HCT116 (cell line): ENCODE measurements at regions not wholly inside any gene's neighbourhood (a gene's known extent, or its start where the extent isn't known, plus 50 kb on each side); places are given as distances from the start of the nearest gene placed in this dataset.

Experiments
- ATAC-seq: fragments of 200-7000 bp; cut with Tn5 transposase; 2 replicates; pipeline ENCODE4 v1.9.1; 2020; ENCODE audit warnings: mild to moderate bottlenecking, moderate library complexity
- BruUV-seq: library from RNA; stranded (reverse); fragments of 400-500 nt; replicated peaks from 2 replicates; lab custom pipeline; 2021; lab: Mats Ljungman, UMichigan
- CTCF ChIA-PET: fragments of 300-600 bp; sonication (Branson Sonifier 250); formaldehyde crosslinking; loops from one replicate; lab custom pipeline; 2021; ENCODE audit warnings: antibody characterized with exemption; lab: Charles Lee
- POLR2A ChIA-PET: fragments of 300-600, 350-600 bp; sonication (Branson Sonifier 250); formaldehyde crosslinking; loops from one replicate; lab custom pipeline; 2021; ENCODE audit warnings: antibody characterized with exemption; lab: Charles Lee
- RAD21 ChIA-PET, 2 experiments: fragments of 300-600 bp; sonication (Branson Sonifier 250); formaldehyde crosslinking; loops; one replicate each; lab custom pipeline; 2023; ENCODE audit warnings: low total read pairs in 2 of 2; ENCODE audit not compliant: uncharacterized antibody in 2 of 2, unreplicated experiment in 2 of 2, low non-redundant PET in 1 of 2; lab: Charles Lee
- DNase-seq: peaks from one replicate; pipeline ENCODE4 v3.0.0-alpha.2; 2010; ENCODE audit warnings: low read depth, low spot score
- H2AFZ ChIP-seq: fragments of 200-600 bp; shearing (Covaris generic), sonication (generic); 2 replicates; pipeline ENCODE4 v1.6.1; 2017; ENCODE audit warnings: low read depth, mixed run types, mixed read lengths, antibody characterized with exemption, low read length; ENCODE audit not compliant: poor library complexity, severe bottlenecking
- H3K27ac ChIP-seq: 2 replicates; pipeline ENCODE4 v1.5.1; 2012; ENCODE audit warnings: low read depth, low read length
- H3K27me3 ChIP-seq: fragments of 200-600 bp; sonication (generic); 2 replicates; pipeline ENCODE4 v1.6.1; 2016; ENCODE audit warnings: mixed run types, low read length, mixed read lengths; ENCODE audit not compliant: insufficient read depth
- H3K36me3 ChIP-seq, 2 experiments: fragments of 200-500 bp in 1 of 2; fragments of 200-600 bp in 1 of 2; sonication (Bioruptor generic) in 1 of 2; sonication (generic) in 1 of 2; 2 replicates each; pipeline versions ENCODE4 v1.5.1 to v1.6.1; 2014 to 2016; ENCODE audit warnings: low read length in 2 of 2, inconsistent platforms in 1 of 2, mixed read lengths in 1 of 2, mixed run types in 1 of 2; ENCODE audit not compliant: insufficient read depth in 2 of 2, control insufficient read depth in 1 of 2
- H3K4me1 ChIP-seq, 2 experiments: fragments of 200-600 bp in 1 of 2; sonication (generic) in 1 of 2; 2 replicates each; pipeline versions ENCODE4 v1.5.1 to v1.6.1; 2012 to 2017; ENCODE audit warnings: low read length in 2 of 2, inconsistent platforms in 1 of 2, mild to moderate bottlenecking in 1 of 2, mixed read lengths in 1 of 2, mixed run types in 1 of 2, moderate library complexity in 1 of 2; ENCODE audit not compliant: insufficient read depth in 2 of 2, control insufficient read depth in 1 of 2
- H3K4me2 ChIP-seq: fragments of 200-600 bp; sonication (generic); 2 replicates; pipeline ENCODE4 v1.6.1; 2017; ENCODE audit warnings: mixed run types, low read length, mixed read lengths
- H3K4me3 ChIP-seq, 2 experiments: fragments of 200-600 bp in 1 of 2; sonication (generic) in 1 of 2; replicated peaks in 1 of 2; 2 replicates each; pipeline ENCODE4 v1.5.1; 2011 to 2016; ENCODE audit warnings: low read length in 2 of 2, control low read depth in 1 of 2, low read depth in 1 of 2, mild to moderate bottlenecking in 1 of 2, mixed read lengths in 1 of 2, mixed run types in 1 of 2
- H3K79me2 ChIP-seq: fragments of 200-600 bp; sonication (generic); 2 replicates; pipeline ENCODE4 v1.6.1; 2017; ENCODE audit warnings: mild to moderate bottlenecking, mixed run types, low read length, moderate library complexity, mixed read lengths; ENCODE audit not compliant: insufficient read depth
- H3K9ac ChIP-seq: fragments of 200-600 bp; sonication (generic); 2 replicates; pipeline ENCODE4 v1.6.1; 2016; ENCODE audit warnings: low read length, mixed read lengths
- H3K9me2 ChIP-seq: fragments of 200-600 bp; sonication (generic), shearing (Covaris generic); 2 replicates; pipeline ENCODE4 v1.6.1; 2017; ENCODE audit warnings: mixed run types, mild to moderate bottlenecking, moderate library complexity; ENCODE audit not compliant: insufficient read depth
- H3K9me3 ChIP-seq, 2 experiments: fragments of 200-500 bp in 1 of 2; fragments of 200-600 bp in 1 of 2; sonication (Bioruptor generic) in 1 of 2; sonication (generic) in 1 of 2; 2 replicates each; pipeline ENCODE4 v1.6.1; 2014 to 2017; ENCODE audit warnings: low read length in 2 of 2, mixed read lengths in 2 of 2, inconsistent platforms in 1 of 2, low read depth in 1 of 2, mild to moderate bottlenecking in 1 of 2, mixed run types in 1 of 2, moderate library complexity in 1 of 2; ENCODE audit not compliant: control insufficient read depth in 1 of 2, insufficient read depth in 1 of 2
- H4K20me1 ChIP-seq: fragments of 200-600 bp; sonication (generic), shearing (Covaris generic); 2 replicates; pipeline ENCODE4 v1.6.1; 2017; ENCODE audit warnings: mixed run types, mild to moderate bottlenecking, moderate library complexity; ENCODE audit not compliant: insufficient read depth
- CBX3 ChIP-seq: IDR thresholded peaks from 2 replicates; pipeline ENCODE4 v1.6.1; 2012; ENCODE audit warnings: low read depth
- CEBPB ChIP-seq: IDR thresholded peaks from 2 replicates; pipeline ENCODE4 v1.6.1; 2012; ENCODE audit warnings: low read depth
- ELF1 ChIP-seq: IDR thresholded peaks from 2 replicates; pipeline ENCODE4 v1.6.1; 2012; ENCODE audit warnings: low read depth, borderline replicate concordance
- EZH2 ChIP-seq: fragments of 200-600 bp; sonication (generic); IDR thresholded peaks from 2 replicates; pipeline ENCODE4 v1.6.1; 2017; ENCODE audit warnings: antibody characterized with exemption, mixed run types
- EZH2phosphoT487 ChIP-seq: fragments of 200-600 bp; IDR thresholded peaks from 2 replicates; pipeline ENCODE4 v1.6.1; 2018; ENCODE audit warnings: antibody characterized with exemption, borderline replicate concordance
- FOSL1 ChIP-seq: IDR thresholded peaks from 2 replicates; pipeline ENCODE4 v1.6.1; 2012; ENCODE audit warnings: low read depth
- JUND ChIP-seq: IDR thresholded peaks from 2 replicates; pipeline ENCODE4 v1.6.1; 2012
- RAD21 ChIP-seq: IDR thresholded peaks from 2 replicates; pipeline ENCODE4 v1.6.1; 2012; ENCODE audit warnings: low read depth, mild to moderate bottlenecking
- SP1 ChIP-seq: IDR thresholded peaks from 2 replicates; pipeline ENCODE4 v1.6.1; 2012; ENCODE audit warnings: low read depth
- SRF ChIP-seq: IDR thresholded peaks from 2 replicates; pipeline ENCODE4 v1.6.1; 2012; ENCODE audit warnings: low read depth
- TCF7L2 ChIP-seq: IDR thresholded peaks from 2 replicates; pipeline ENCODE4 v1.7.0; 2011; ENCODE audit warnings: borderline replicate concordance, inconsistent platforms; ENCODE audit not compliant: insufficient read depth, insufficient read length; ENCODE audit errors: extremely low read depth
- ZFX ChIP-seq: fragments of 450-650 bp; IDR thresholded peaks from 2 replicates; pipeline ENCODE4 v1.6.1; 2017
- intact Hi-C: fragments of 100-400 bp; cut with micrococcal nuclease; formaldehyde crosslinking; loops from 2 replicates; pipeline ENCODE4 v1.10.0; 2022
- TF ChIP-seq, protein P1 (sequence below): IDR thresholded peaks from 2 replicates; pipeline ENCODE4 v1.6.1; 2012
- TF ChIP-seq, protein P2 (sequence below): IDR thresholded peaks from 2 replicates; pipeline ENCODE4 v1.6.1; 2012
- TF ChIP-seq, protein P3 (sequence below), 3 experiments: fragments of 200-600 bp in 1 of 3; sonication (generic) in 1 of 3; IDR thresholded peaks in 2 of 3; conservative IDR thresholded peaks in 1 of 3; 2 replicates each; pipeline ENCODE4 v1.5.1; 2012 to 2017; ENCODE audit warnings: low read depth in 2 of 3, low read length in 2 of 3, antibody characterized with exemption in 1 of 3, borderline replicate concordance in 1 of 3, control low read depth in 1 of 3, mild to moderate bottlenecking in 1 of 3, mixed read lengths in 1 of 3, mixed run types in 1 of 3, moderate library complexity in 1 of 3; ENCODE audit not compliant: insufficient read depth in 1 of 3
- TF ChIP-seq, protein P4 (sequence below): IDR thresholded peaks from 2 replicates; pipeline ENCODE4 v1.6.1; 2012; ENCODE audit warnings: low read depth
- TF ChIP-seq, protein P5 (sequence below): IDR thresholded peaks from 2 replicates; pipeline ENCODE4 v1.6.1; 2011; ENCODE audit warnings: mild to moderate bottlenecking, low read length, moderate library complexity; ENCODE audit not compliant: insufficient replicate concordance; ENCODE audit errors: extremely low read depth

DNA sequence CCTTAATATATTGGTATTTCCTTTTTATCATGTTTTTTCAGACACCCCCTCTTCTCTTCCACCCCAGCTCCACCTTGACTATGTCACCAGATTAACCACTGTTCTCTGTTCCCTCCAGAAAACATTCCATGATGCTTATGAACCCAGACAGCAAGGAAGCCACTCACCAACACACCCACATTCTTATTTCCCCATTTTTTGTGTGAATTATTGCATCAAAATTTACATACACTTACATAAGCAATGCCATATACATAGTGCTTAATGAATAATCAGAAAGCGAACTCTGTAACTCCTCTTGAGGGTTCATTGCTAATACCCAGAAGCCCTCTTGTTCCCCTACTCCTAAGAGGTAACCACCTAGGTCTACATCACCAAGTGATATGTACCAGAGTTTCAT is 182.3 kb upstream of the CDYL start:
- RAD21 ChIA-PET, result no interaction called here
- CTCF ChIA-PET, result no interaction called here
- POLR2A ChIA-PET, result no interaction called here
- Histone ChIP-seq H3K4me3 (no peak overlapping the region), H3K9me2 (no peaks in the 10 kb centered on the region), H3K27ac (no peak overlapping the region), H3K9ac (no peak overlapping the region), H3K79me2 (no peaks in the 10 kb centered on the region), H2AFZ (no peak overlapping the region), H3K9me3 (no peaks in the 10 kb centered on the region), H3K4me2 (no peak overlapping the region), H3K36me3 (no peaks in the 10 kb centered on the region)
- intact Hi-C loops, result no loop called here
- DNase-seq (no peak), ATAC-seq (no peak)
- TF ChIP-seq RAD21 (no peak), CEBPB (no peak), JUND (no peak), EZH2phosphoT487 (no peak), SRF (no peak), ZFX (no peak), CBX3 (no peak), ELF1 (no peak), SP1 (no peak), TCF7L2 (no peak), FOSL1 (no peak), EZH2 (no peak)
- TF ChIP-seq, protein P1, sequence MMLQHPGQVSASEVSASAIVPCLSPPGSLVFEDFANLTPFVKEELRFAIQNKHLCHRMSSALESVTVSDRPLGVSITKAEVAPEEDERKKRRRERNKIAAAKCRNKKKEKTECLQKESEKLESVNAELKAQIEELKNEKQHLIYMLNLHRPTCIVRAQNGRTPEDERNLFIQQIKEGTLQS, result no peak
- TF ChIP-seq, protein P2, sequence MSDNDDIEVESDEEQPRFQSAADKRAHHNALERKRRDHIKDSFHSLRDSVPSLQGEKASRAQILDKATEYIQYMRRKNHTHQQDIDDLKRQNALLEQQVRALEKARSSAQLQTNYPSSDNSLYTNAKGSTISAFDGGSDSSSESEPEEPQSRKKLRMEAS, result no peak
- TF ChIP-seq, protein P3, sequence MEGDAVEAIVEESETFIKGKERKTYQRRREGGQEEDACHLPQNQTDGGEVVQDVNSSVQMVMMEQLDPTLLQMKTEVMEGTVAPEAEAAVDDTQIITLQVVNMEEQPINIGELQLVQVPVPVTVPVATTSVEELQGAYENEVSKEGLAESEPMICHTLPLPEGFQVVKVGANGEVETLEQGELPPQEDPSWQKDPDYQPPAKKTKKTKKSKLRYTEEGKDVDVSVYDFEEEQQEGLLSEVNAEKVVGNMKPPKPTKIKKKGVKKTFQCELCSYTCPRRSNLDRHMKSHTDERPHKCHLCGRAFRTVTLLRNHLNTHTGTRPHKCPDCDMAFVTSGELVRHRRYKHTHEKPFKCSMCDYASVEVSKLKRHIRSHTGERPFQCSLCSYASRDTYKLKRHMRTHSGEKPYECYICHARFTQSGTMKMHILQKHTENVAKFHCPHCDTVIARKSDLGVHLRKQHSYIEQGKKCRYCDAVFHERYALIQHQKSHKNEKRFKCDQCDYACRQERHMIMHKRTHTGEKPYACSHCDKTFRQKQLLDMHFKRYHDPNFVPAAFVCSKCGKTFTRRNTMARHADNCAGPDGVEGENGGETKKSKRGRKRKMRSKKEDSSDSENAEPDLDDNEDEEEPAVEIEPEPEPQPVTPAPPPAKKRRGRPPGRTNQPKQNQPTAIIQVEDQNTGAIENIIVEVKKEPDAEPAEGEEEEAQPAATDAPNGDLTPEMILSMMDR (IDR thresholded peaks at IDR 0.05 in 2 of 3, conservative IDR thresholded peaks at IDR 0.05 in 1 of 3; ENCODE audit: borderline replicate concordance in 1 of 3, insufficient read depth in 1 of 3, low read depth in 2 of 3, low read length in 2 of 3), result no peak
- TF ChIP-seq, protein P4, sequence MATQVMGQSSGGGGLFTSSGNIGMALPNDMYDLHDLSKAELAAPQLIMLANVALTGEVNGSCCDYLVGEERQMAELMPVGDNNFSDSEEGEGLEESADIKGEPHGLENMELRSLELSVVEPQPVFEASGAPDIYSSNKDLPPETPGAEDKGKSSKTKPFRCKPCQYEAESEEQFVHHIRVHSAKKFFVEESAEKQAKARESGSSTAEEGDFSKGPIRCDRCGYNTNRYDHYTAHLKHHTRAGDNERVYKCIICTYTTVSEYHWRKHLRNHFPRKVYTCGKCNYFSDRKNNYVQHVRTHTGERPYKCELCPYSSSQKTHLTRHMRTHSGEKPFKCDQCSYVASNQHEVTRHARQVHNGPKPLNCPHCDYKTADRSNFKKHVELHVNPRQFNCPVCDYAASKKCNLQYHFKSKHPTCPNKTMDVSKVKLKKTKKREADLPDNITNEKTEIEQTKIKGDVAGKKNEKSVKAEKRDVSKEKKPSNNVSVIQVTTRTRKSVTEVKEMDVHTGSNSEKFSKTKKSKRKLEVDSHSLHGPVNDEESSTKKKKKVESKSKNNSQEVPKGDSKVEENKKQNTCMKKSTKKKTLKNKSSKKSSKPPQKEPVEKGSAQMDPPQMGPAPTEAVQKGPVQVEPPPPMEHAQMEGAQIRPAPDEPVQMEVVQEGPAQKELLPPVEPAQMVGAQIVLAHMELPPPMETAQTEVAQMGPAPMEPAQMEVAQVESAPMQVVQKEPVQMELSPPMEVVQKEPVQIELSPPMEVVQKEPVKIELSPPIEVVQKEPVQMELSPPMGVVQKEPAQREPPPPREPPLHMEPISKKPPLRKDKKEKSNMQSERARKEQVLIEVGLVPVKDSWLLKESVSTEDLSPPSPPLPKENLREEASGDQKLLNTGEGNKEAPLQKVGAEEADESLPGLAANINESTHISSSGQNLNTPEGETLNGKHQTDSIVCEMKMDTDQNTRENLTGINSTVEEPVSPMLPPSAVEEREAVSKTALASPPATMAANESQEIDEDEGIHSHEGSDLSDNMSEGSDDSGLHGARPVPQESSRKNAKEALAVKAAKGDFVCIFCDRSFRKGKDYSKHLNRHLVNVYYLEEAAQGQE, result no peak
- TF ChIP-seq, protein P5, sequence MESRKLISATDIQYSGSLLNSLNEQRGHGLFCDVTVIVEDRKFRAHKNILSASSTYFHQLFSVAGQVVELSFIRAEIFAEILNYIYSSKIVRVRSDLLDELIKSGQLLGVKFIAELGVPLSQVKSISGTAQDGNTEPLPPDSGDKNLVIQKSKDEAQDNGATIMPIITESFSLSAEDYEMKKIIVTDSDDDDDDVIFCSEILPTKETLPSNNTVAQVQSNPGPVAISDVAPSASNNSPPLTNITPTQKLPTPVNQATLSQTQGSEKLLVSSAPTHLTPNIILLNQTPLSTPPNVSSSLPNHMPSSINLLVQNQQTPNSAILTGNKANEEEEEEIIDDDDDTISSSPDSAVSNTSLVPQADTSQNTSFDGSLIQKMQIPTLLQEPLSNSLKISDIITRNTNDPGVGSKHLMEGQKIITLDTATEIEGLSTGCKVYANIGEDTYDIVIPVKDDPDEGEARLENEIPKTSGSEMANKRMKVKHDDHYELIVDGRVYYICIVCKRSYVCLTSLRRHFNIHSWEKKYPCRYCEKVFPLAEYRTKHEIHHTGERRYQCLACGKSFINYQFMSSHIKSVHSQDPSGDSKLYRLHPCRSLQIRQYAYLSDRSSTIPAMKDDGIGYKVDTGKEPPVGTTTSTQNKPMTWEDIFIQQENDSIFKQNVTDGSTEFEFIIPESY, result no peak
- TF ChIP-seq, all 23 proteins: peak for 0
- no TSS peak for BruUV-seq
- no peaks in the 10 kb centered on the region for H3K27me3 ChIP-seq
- H3K4me1 ChIP-seq, result no peaks in the 10 kb centered on the region
- no peaks in the 10 kb centered on the region for H4K20me1 ChIP-seq
